GM12878 (cell line): ENCODE measurements at regions not wholly inside any gene's neighbourhood (a gene's known extent, or its start where the extent isn't known, plus 50 kb on each side); places are given as distances from the start of the nearest gene placed in this dataset.

Experiments used
- BHLHE40 ChIP-seq, 2 experiments: fragments of 450-650 bp in 1 of 2; IDR thresholded peaks; 2 replicates each; pipeline ENCODE4 v1.6.1; 2011 to 2017; ENCODE audit warnings: low read depth in 2 of 2, borderline replicate concordance in 1 of 2, improper control_type of control experiment in 1 of 2, low read length in 1 of 2, mild to moderate bottlenecking in 1 of 2
- BRCA1 ChIP-seq: IDR thresholded peaks from 2 replicates; pipeline ENCODE4 v1.6.1; 2011; ENCODE audit warnings: low read depth, low read length, improper control_type of control experiment
- CHD4 ChIP-seq: fragments of 200-600 bp; sonication (generic); IDR thresholded peaks from 2 replicates; pipeline ENCODE4 v1.6.1; 2016; ENCODE audit warnings: mild to moderate bottlenecking
- LARP7 ChIP-seq: fragments of 450-650 bp; IDR thresholded peaks from 2 replicates; pipeline ENCODE4 v1.6.1; 2017; ENCODE audit warnings: mild to moderate bottlenecking
- MTA2 ChIP-seq: fragments of 450-650 bp; IDR thresholded peaks from 2 replicates; pipeline ENCODE4 v1.6.1; 2016; ENCODE audit warnings: low read depth, mild to moderate bottlenecking, moderate library complexity
- NFYB ChIP-seq: IDR thresholded peaks from 2 replicates; pipeline ENCODE4 v1.6.1; 2011; ENCODE audit warnings: low read depth, mild to moderate bottlenecking, low read length, improper control_type of control experiment, moderate library complexity; ENCODE audit not compliant: insufficient read depth
- NR2C2 ChIP-seq: IDR thresholded peaks from 2 replicates; pipeline ENCODE4 v1.6.1; 2011; ENCODE audit warnings: borderline replicate concordance, low read depth; ENCODE audit not compliant: control insufficient read depth, insufficient read length
- PAX5 ChIP-seq: IDR thresholded peaks from 2 replicates; pipeline ENCODE4 v1.6.1; 2011; ENCODE audit warnings: low read depth, low read length, borderline replicate concordance
- POLR2A ChIP-seq: IDR thresholded peaks from 2 replicates; pipeline ENCODE4 v1.6.1; 2011; ENCODE audit warnings: low read depth, mild to moderate bottlenecking, low read length
- RAD51 ChIP-seq: fragments of 450-650 bp; IDR thresholded peaks from 2 replicates; pipeline ENCODE4 v1.6.1; 2016; ENCODE audit warnings: moderate library complexity, mild to moderate bottlenecking, inconsistent platforms
- STAT3 ChIP-seq: IDR thresholded peaks from 2 replicates; pipeline ENCODE4 v1.6.1; 2011; ENCODE audit warnings: low read depth, low read length, improper control_type of control experiment
- TAF1 ChIP-seq: IDR thresholded peaks from 2 replicates; pipeline ENCODE4 v1.6.1; 2011; ENCODE audit warnings: mild to moderate bottlenecking, low read depth, low read length, borderline replicate concordance
- TARDBP ChIP-seq: IDR thresholded peaks from 2 replicates; pipeline ENCODE4 v1.6.1; 2016; ENCODE audit warnings: borderline replicate concordance
- YY1 ChIP-seq: IDR thresholded peaks from 2 replicates; pipeline ENCODE4 v1.6.1; 2011; ENCODE audit warnings: low read depth, mild to moderate bottlenecking, low read length
- ZNF622 ChIP-seq: fragments of 450-650 bp; IDR thresholded peaks from 2 replicates; pipeline ENCODE4 v1.6.1; 2017; ENCODE audit warnings: mild to moderate bottlenecking, inconsistent platforms
- TF ChIP-seq, protein P1 (sequence below): IDR thresholded peaks from 2 replicates; pipeline ENCODE4 v1.6.1; 2012; ENCODE audit warnings: low read depth, low read length, improper control_type of control experiment
- TF ChIP-seq, protein P2 (sequence below): fragments of 450-650 bp; IDR thresholded peaks from 2 replicates; pipeline ENCODE4 v1.6.1; 2017; ENCODE audit warnings: low read depth, mild to moderate bottlenecking, moderate library complexity
- TF ChIP-seq, protein P3 (sequence below): fragments of 450-650 bp; conservative IDR thresholded peaks from 2 replicates; pipeline ENCODE4 v1.6.1; 2017; ENCODE audit warnings: mild to moderate bottlenecking, moderate library complexity
- TF ChIP-seq, protein P4 (sequence below): fragments of 450-650 bp; IDR thresholded peaks from 2 replicates; pipeline ENCODE4 v1.6.1; 2018; ENCODE audit warnings: borderline replicate concordance, mild to moderate bottlenecking; ENCODE audit not compliant: partially characterized antibody
- TF ChIP-seq, protein P5 (sequence below): IDR thresholded peaks from 2 replicates; pipeline ENCODE4 v1.6.1; 2011; ENCODE audit warnings: borderline replicate concordance, low read depth, mild to moderate bottlenecking, moderate library complexity, mixed read lengths, low read length; ENCODE audit not compliant: insufficient read depth; ENCODE audit errors: extremely low read length
- TF ChIP-seq, protein P6 (sequence below): fragments of 450-650 bp; IDR thresholded peaks from 2 replicates; pipeline ENCODE4 v1.6.1; 2017; ENCODE audit warnings: borderline replicate concordance

DNA sequence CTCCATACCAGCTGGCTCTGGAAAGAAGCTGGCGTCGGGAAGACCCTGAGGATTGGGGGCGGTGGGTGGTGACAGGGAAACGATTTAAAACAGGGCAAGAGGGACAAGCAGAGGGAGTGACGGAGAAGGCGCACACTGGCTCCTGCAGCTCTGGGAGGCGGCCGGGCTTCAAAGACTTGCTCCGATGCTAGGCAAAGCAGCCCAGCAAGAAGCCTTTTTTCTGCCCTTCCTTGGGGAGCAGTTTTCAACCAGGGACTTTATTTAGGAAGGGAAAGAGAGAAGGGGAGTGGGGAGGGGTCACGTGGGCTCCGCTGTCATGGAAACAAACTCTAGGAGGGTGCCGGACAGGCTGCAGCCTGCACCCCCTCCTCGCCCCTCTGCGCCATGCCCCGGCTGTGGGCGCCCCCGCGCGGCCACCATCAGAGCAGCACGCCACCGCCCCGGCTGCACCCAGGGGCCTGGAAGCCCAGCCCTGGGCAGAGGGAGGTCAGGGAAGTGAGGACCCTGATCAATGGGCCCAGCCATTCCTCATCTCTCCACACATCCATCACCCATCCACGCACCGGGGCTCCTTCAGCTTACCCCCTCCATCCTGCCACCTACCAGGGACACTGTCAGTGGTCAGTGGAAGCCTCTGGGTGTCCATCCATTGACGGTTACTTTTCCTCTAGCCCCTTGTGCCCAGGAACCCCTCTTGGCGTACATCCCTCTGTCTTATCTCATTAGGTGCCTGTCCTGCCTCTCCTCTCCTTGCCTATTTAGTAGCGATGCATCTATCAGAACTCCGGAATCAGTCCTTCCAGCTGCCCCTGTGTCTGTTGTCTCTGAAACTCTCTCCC, 66.6 kb upstream of the CCDC167 start (continued):
- TF ChIP-seq, protein P1, sequence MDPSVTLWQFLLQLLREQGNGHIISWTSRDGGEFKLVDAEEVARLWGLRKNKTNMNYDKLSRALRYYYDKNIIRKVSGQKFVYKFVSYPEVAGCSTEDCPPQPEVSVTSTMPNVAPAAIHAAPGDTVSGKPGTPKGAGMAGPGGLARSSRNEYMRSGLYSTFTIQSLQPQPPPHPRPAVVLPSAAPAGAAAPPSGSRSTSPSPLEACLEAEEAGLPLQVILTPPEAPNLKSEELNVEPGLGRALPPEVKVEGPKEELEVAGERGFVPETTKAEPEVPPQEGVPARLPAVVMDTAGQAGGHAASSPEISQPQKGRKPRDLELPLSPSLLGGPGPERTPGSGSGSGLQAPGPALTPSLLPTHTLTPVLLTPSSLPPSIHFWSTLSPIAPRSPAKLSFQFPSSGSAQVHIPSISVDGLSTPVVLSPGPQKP, result no peak
- TF ChIP-seq BRCA1 (no peak), TAF1 (no peak), PAX5 (no peak), CHD4 (no peak), TARDBP (no peak), NR2C2 (no peak), STAT3 (no peak), BHLHE40 (IDR thresholded peaks at IDR 0.05; ENCODE audit: borderline replicate concordance in 1 of 2, low read depth in 2 of 2, low read length in 1 of 2) (peak; percentile 30 to 80; a peak in 3 of 4 replicates), RAD51 (peak; percentile 95), NFYB (no peak), ZNF622 (no peak), POLR2A (no peak), MTA2 (no peak), YY1 (peak; percentile 86), LARP7 (peak; percentile 71; the same call in 1 of the 2 replicates)
- TF ChIP-seq, protein P2, sequence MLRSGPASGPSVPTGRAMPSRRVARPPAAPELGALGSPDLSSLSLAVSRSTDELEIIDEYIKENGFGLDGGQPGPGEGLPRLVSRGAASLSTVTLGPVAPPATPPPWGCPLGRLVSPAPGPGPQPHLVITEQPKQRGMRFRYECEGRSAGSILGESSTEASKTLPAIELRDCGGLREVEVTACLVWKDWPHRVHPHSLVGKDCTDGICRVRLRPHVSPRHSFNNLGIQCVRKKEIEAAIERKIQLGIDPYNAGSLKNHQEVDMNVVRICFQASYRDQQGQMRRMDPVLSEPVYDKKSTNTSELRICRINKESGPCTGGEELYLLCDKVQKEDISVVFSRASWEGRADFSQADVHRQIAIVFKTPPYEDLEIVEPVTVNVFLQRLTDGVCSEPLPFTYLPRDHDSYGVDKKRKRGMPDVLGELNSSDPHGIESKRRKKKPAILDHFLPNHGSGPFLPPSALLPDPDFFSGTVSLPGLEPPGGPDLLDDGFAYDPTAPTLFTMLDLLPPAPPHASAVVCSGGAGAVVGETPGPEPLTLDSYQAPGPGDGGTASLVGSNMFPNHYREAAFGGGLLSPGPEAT, result no peak
- TF ChIP-seq, protein P3, sequence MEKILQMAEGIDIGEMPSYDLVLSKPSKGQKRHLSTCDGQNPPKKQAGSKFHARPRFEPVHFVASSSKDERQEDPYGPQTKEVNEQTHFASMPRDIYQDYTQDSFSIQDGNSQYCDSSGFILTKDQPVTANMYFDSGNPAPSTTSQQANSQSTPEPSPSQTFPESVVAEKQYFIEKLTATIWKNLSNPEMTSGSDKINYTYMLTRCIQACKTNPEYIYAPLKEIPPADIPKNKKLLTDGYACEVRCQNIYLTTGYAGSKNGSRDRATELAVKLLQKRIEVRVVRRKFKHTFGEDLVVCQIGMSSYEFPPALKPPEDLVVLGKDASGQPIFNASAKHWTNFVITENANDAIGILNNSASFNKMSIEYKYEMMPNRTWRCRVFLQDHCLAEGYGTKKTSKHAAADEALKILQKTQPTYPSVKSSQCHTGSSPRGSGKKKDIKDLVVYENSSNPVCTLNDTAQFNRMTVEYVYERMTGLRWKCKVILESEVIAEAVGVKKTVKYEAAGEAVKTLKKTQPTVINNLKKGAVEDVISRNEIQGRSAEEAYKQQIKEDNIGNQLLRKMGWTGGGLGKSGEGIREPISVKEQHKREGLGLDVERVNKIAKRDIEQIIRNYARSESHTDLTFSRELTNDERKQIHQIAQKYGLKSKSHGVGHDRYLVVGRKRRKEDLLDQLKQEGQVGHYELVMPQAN, result no peak
- TF ChIP-seq, protein P4, sequence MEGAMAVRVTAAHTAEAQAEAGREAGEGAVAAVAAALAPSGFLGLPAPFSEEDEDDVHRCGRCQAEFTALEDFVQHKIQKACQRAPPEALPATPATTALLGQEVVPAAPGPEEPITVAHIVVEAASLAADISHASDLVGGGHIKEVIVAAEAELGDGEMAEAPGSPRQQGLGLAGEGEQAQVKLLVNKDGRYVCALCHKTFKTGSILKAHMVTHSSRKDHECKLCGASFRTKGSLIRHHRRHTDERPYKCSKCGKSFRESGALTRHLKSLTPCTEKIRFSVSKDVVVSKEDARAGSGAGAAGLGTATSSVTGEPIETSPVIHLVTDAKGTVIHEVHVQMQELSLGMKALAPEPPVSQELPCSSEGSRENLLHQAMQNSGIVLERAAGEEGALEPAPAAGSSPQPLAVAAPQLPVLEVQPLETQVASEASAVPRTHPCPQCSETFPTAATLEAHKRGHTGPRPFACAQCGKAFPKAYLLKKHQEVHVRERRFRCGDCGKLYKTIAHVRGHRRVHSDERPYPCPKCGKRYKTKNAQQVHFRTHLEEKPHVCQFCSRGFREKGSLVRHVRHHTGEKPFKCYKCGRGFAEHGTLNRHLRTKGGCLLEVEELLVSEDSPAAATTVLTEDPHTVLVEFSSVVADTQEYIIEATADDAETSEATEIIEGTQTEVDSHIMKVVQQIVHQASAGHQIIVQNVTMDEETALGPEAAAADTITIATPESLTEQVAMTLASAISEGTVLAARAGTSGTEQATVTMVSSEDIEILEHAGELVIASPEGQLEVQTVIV, result no peak
- TF ChIP-seq, protein P5, sequence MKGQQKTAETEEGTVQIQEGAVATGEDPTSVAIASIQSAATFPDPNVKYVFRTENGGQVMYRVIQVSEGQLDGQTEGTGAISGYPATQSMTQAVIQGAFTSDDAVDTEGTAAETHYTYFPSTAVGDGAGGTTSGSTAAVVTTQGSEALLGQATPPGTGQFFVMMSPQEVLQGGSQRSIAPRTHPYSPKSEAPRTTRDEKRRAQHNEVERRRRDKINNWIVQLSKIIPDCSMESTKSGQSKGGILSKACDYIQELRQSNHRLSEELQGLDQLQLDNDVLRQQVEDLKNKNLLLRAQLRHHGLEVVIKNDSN, result peak; percentile 84
- TF ChIP-seq, protein P6, sequence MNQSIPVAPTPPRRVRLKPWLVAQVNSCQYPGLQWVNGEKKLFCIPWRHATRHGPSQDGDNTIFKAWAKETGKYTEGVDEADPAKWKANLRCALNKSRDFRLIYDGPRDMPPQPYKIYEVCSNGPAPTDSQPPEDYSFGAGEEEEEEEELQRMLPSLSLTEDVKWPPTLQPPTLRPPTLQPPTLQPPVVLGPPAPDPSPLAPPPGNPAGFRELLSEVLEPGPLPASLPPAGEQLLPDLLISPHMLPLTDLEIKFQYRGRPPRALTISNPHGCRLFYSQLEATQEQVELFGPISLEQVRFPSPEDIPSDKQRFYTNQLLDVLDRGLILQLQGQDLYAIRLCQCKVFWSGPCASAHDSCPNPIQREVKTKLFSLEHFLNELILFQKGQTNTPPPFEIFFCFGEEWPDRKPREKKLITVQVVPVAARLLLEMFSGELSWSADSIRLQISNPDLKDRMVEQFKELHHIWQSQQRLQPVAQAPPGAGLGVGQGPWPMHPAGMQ, result no peak
